Raji (cell line): ENCODE measurements at regions not wholly inside any gene's neighbourhood (a gene's known extent, or its start where the extent isn't known, plus 50 kb on each side); places are given as distances from the start of the nearest gene placed in this dataset.

Source experiments
- POLR2A ChIP-seq: IDR thresholded peaks from 2 replicates; pipeline ENCODE4 v1.6.1; 2011; ENCODE audit warnings: low read depth, low read length, control low read depth; ENCODE audit not compliant: insufficient read depth

- TF ChIP-seq POLR2A, result no peak
Observed at GRCh38 chr6:155854787-155855186, 399.1 kb upstream of the NOX3 start.

- TF ChIP-seq POLR2A, result no peak
Observed at GRCh38 chr6:155853011-155853410, 397.4 kb upstream of the NOX3 start.

GRCh38 chr6:155850408-155850841 is 394.8 kb upstream of the NOX3 start:
- no peak for TF ChIP-seq POLR2A

- no peak for TF ChIP-seq POLR2A
Observed at GRCh38 chr6:155847711-155848110, 392.1 kb upstream of the NOX3 start.

- no peak for TF ChIP-seq POLR2A
Observed at GRCh38 chr6:155837474-155837873, 381.8 kb upstream of the NOX3 start.

DNA sequence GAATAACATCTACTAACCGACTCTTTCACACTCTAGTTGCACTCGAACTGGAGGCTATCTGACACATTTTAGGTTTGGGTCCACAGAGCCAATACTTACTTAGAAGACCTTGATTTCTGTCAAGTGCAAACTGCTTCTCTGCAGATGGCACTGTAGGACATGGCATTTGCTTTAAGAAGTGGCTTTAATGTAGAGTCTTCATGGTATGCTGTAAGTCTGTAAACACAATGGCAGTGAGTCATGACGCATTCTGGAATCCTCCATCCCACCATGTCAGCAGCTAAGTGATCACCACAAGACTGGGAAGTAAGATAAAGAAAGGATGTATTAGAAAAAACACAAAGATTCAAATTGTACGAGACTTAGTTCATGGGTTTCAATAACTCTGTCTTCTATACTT is 377.0 kb upstream of the NOX3 start:
- TF ChIP-seq POLR2A, result no peak

- no peak for TF ChIP-seq POLR2A
Observed at GRCh38 chr6:155830531-155830930, 374.9 kb upstream of the NOX3 start.

DNA sequence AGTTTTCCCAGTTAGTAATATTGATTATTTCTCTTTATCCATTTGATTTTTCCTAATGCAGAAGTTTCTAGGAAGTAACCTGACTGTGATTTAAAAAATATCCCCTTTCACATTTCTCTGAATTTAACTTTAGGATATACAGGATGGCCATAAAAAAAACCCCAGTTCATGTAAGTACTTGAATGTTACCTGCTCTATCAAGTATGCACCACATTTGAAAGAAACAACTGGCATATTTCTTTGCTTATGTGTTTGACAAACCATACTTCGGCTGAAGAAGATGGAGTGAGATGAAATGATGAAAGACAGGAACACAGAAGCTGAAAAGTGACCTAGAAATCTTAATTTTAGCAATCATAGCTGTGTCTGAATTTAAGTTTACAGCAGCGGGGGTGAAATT is 374.0 kb upstream of the NOX3 start:
- TF ChIP-seq POLR2A, result no peak

DNA sequence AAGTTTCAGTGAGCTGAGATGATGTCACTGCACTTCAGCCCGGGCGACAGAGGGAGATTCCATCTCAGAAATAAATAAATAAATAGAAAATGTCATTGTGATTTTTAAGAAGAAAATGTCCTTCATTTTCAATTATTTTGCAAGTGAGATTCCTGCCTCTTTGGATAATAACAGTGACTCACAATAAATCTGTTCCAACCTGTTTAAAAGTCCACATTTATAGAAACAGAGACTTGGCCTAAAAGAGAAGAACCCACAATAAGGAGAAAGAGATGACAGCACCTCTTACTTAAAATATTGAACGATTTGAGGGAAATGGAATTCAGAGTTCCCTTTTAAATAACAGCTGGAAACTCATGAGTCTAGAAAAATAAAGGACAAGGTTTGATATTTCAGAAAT is 373.4 kb upstream of the NOX3 start:
- TF ChIP-seq POLR2A, result no peak

DNA sequence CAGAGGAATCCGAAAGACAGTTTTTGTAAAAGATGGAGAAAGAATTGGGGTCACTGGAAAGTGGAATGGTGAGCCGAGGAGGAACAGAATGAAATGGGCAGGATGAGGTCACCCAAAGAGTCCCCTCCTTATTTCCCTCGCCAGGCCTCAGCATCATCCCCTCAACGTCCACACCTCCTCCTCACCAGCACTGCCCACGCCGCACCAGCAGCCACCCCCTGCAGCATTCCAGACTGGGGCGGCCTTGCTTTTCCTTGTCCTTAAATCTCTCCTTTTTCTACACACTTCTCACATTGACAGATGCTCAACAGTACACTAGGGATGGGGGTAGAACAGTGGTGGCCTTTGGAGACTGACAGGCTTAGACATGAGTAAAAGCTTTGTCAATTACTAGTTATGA is 363.1 kb upstream of the NOX3 start:
- TF ChIP-seq POLR2A, result no peak

DNA sequence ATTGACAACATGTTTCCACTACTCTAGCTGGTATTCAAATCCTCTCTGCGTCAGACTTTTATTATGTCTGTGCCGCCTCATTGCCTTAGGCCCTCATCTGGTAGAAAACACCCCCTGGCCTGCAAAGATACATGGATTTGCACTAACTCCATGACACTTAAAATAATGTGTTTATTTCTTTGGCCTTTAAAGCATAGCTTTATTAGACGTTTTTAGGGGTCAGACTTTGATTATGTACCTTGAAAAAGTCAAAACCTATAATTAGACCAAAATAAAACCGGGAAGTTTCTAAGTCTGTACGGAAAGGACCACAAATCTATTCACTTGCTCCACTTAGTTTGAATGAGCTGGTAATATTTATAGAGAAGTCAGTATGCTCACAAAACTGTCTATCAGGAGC is 357.9 kb upstream of the NOX3 start:
- TF ChIP-seq POLR2A, result no peak

DNA sequence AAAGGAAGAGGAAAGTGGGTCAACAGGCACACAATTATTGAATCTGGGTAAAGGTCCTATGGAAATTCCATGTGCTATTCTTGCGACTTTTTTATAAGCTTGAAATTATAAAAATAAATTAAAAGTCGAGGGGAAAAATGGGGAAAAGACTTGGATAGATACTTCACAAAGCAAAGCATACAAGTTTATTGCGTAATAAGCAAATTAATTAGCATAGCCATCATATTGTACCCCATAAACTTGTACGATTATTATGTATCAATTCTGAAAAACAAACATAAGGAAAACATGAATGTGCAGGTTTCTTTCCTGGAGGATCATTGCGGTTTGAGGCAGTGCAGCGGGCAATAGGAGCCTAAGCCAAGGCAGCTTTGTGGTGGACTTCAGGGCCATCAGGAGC is 351.6 kb upstream of the NOX3 start:
- TF ChIP-seq POLR2A, result no peak

DNA sequence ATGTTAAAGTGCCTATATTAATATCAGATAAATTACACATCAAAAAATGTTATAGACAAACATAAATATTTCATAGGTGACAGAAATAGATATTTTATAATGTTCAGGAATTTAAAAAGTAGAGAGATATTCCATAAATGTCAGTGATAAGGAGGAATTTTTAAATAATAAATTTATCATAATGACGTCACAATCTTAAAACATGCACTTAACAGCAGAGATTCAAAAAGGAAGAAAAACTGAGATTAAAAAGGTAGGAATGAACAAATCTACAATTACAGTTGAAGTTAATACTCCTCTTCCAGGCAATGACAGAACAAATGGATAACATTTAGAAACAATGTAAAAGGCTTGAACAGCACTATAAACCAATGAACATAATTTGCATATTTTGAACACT is 345.4 kb upstream of the NOX3 start:
- TF ChIP-seq POLR2A, result no peak

GRCh38 chr6:155795173-155795796 is 339.6 kb upstream of the NOX3 start:
- TF ChIP-seq POLR2A, result no peak

GRCh38 chr6:155791891-155792290 is 336.3 kb upstream of the NOX3 start:
- no peak for TF ChIP-seq POLR2A

DNA sequence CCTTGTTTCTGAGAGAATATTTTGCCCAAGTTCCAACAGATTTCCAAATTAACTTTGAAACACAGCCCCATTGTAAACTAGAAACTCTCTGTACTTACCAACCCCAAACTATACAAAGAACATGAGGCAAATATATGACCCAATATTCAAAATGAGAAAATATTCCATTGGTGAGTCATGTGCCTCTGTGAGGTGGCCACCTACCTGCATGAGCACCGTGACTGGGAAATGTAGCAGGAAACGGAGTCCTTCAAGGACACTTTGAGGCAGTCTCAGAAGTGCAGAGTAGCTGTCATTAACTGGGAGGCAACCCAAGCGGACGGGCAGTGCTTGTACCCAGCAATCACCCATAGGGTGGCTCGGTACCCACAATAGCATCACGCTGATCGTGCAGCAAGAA is 335.5 kb upstream of the NOX3 start:
- no peak for TF ChIP-seq POLR2A

GRCh38 chr6:155787168-155787567 is 331.5 kb upstream of the NOX3 start:
- no peak for TF ChIP-seq POLR2A
